ENCODE measurements at regions not wholly inside any gene's neighbourhood (a gene's known extent, or its start where the extent isn't known, plus 50 kb on each side); places are given as distances from the start of the nearest gene placed in this dataset.

DNA sequence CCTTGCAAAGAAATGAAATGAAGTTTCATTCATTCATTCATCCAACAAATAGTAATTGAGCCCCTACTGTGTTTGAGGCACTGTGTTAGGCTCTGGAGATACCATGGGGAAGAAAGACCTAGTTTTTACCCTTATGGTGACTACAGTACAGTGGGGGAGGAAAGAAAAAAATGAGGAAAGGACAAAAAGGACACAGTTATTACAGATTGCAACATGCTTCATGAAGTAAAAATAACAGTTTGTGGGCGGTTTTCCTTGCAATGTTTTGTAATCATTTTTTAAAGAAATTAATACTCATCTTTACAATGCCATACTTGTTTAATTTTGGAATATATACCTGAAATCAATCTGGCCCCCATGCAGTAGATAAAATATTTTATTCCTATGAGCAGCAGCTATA is 120.3 kb downstream of the TM2D1 start:
- no peak for DNase-seq (ENCODE audit: low spot score)
- peaks cover 10% of the 10 kb centered on the region for H3K4me1 Mint-ChIP-seq
- TF ChIP-seq, protein P1, sequence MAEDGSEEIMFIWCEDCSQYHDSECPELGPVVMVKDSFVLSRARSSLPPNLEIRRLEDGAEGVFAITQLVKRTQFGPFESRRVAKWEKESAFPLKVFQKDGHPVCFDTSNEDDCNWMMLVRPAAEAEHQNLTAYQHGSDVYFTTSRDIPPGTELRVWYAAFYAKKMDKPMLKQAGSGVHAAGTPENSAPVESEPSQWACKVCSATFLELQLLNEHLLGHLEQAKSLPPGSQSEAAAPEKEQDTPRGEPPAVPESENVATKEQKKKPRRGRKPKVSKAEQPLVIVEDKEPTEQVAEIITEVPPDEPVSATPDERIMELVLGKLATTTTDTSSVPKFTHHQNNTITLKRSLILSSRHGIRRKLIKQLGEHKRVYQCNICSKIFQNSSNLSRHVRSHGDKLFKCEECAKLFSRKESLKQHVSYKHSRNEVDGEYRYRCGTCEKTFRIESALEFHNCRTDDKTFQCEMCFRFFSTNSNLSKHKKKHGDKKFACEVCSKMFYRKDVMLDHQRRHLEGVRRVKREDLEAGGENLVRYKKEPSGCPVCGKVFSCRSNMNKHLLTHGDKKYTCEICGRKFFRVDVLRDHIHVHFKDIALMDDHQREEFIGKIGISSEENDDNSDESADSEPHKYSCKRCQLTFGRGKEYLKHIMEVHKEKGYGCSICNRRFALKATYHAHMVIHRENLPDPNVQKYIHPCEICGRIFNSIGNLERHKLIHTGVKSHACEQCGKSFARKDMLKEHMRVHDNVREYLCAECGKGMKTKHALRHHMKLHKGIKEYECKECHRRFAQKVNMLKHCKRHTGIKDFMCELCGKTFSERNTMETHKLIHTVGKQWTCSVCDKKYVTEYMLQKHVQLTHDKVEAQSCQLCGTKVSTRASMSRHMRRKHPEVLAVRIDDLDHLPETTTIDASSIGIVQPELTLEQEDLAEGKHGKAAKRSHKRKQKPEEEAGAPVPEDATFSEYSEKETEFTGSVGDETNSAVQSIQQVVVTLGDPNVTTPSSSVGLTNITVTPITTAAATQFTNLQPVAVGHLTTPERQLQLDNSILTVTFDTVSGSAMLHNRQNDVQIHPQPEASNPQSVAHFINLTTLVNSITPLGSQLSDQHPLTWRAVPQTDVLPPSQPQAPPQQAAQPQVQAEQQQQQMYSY (CRISPR knock-in tag; IDR thresholded peaks at IDR 0.05): no peak
- TF ChIP-seq JAZF1 (CRISPR knock-in tag; IDR thresholded peaks at IDR 0.05): no peak
- TF ChIP-seq ZNF263 (CRISPR knock-in tag; IDR thresholded peaks at IDR 0.05; ENCODE audit: low read depth): no peak
- TF ChIP-seq, protein P2, sequence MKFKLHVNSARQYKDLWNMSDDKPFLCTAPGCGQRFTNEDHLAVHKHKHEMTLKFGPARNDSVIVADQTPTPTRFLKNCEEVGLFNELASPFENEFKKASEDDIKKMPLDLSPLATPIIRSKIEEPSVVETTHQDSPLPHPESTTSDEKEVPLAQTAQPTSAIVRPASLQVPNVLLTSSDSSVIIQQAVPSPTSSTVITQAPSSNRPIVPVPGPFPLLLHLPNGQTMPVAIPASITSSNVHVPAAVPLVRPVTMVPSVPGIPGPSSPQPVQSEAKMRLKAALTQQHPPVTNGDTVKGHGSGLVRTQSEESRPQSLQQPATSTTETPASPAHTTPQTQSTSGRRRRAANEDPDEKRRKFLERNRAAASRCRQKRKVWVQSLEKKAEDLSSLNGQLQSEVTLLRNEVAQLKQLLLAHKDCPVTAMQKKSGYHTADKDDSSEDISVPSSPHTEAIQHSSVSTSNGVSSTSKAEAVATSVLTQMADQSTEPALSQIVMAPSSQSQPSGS (CRISPR knock-in tag; IDR thresholded peaks at IDR 0.05; ENCODE audit: borderline replicate concordance, low read depth): no peak
- no peak for TF ChIP-seq ZNF317 (CRISPR knock-in tag; IDR thresholded peaks at IDR 0.05; ENCODE audit: borderline replicate concordance, low read depth)
- TF ChIP-seq, protein P3, sequence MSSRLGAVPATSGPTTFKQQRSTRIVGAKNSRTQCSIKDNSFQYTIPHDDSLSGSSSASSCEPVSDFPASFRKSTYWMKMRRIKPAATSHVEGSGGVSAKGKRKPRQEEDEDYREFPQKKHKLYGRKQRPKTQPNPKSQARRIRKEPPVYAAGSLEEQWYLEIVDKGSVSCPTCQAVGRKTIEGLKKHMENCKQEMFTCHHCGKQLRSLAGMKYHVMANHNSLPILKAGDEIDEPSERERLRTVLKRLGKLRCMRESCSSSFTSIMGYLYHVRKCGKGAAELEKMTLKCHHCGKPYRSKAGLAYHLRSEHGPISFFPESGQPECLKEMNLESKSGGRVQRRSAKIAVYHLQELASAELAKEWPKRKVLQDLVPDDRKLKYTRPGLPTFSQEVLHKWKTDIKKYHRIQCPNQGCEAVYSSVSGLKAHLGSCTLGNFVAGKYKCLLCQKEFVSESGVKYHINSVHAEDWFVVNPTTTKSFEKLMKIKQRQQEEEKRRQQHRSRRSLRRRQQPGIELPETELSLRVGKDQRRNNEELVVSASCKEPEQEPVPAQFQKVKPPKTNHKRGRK (CRISPR knock-in tag; IDR thresholded peaks at IDR 0.05; ENCODE audit: borderline replicate concordance): no peak
- no peak for TF ChIP-seq TEAD1 (CRISPR knock-in tag; IDR thresholded peaks at IDR 0.05)
- TF ChIP-seq, protein P4, sequence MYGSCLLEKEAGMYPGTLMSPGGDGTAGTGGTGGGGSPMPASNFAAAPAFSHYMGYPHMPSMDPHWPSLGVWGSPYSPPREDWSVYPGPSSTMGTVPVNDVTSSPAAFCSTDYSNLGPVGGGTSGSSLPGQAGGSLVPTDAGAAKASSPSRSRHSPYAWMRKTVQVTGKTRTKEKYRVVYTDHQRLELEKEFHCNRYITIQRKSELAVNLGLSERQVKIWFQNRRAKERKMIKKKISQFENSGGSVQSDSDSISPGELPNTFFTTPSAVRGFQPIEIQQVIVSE (CRISPR knock-in tag; IDR thresholded peaks at IDR 0.05; ENCODE audit: borderline replicate concordance): no peak
- no peak for ATAC-seq
- no peaks in the 10 kb centered on the region for H3K9me3 Mint-ChIP-seq
- H3K27ac Mint-ChIP-seq: no peak overlapping the region
- no peaks in the 10 kb centered on the region for H3K27me3 Mint-ChIP-seq (ENCODE audit: low read depth)
- CTCF ChIA-PET: no interaction called here
- H3K36me3 Mint-ChIP-seq: no peaks in the 10 kb centered on the region
- H3K4me3 Mint-ChIP-seq: no peak overlapping the region
- POLR2A ChIA-PET: interaction anchor here (0.6 kb wide), 1 partner anchor 53 kb away, joined by 7 read pairs; no protein-coding TSS in a partner anchor

DNA sequence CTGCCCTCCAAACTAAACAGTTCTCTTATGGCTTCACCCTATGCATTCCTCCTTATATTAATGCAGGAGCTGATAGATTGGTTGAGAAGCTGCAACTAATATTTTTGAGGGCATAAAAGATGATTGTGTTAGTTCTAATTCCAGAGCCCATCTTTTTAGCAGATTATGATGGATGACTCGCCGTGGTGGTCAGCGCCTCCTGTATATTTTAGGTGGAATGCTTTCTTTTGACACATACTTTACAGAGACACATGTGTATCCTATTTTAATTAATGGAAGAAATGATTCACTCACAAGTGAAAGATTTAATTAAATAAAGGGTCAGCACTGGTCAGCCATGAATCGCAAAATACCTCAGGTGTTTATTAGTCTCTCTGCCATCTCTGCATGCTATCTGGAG is 120.7 kb downstream of the TM2D1 start:
- ATAC-seq: no peak
- TF ChIP-seq JAZF1 (CRISPR knock-in tag; IDR thresholded peaks at IDR 0.05): no peak
- TF ChIP-seq FOXK1 (CRISPR knock-in tag; IDR thresholded peaks at IDR 0.05): no peak
- TF ChIP-seq, protein P5, sequence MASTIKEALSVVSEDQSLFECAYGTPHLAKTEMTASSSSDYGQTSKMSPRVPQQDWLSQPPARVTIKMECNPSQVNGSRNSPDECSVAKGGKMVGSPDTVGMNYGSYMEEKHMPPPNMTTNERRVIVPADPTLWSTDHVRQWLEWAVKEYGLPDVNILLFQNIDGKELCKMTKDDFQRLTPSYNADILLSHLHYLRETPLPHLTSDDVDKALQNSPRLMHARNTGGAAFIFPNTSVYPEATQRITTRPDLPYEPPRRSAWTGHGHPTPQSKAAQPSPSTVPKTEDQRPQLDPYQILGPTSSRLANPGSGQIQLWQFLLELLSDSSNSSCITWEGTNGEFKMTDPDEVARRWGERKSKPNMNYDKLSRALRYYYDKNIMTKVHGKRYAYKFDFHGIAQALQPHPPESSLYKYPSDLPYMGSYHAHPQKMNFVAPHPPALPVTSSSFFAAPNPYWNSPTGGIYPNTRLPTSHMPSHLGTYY (CRISPR knock-in tag; IDR thresholded peaks at IDR 0.05): no peak
- TF ChIP-seq, protein P6, sequence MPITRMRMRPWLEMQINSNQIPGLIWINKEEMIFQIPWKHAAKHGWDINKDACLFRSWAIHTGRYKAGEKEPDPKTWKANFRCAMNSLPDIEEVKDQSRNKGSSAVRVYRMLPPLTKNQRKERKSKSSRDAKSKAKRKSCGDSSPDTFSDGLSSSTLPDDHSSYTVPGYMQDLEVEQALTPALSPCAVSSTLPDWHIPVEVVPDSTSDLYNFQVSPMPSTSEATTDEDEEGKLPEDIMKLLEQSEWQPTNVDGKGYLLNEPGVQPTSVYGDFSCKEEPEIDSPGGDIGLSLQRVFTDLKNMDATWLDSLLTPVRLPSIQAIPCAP (CRISPR knock-in tag; IDR thresholded peaks at IDR 0.05): no peak
- TF ChIP-seq, protein P3 (CRISPR knock-in tag; IDR thresholded peaks at IDR 0.05; ENCODE audit: borderline replicate concordance): no peak
- TF ChIP-seq, protein P7, sequence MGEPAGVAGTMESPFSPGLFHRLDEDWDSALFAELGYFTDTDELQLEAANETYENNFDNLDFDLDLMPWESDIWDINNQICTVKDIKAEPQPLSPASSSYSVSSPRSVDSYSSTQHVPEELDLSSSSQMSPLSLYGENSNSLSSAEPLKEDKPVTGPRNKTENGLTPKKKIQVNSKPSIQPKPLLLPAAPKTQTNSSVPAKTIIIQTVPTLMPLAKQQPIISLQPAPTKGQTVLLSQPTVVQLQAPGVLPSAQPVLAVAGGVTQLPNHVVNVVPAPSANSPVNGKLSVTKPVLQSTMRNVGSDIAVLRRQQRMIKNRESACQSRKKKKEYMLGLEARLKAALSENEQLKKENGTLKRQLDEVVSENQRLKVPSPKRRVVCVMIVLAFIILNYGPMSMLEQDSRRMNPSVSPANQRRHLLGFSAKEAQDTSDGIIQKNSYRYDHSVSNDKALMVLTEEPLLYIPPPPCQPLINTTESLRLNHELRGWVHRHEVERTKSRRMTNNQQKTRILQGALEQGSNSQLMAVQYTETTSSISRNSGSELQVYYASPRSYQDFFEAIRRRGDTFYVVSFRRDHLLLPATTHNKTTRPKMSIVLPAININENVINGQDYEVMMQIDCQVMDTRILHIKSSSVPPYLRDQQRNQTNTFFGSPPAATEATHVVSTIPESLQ (CRISPR knock-in tag; IDR thresholded peaks at IDR 0.05): no peak
- TF ChIP-seq, protein P8, sequence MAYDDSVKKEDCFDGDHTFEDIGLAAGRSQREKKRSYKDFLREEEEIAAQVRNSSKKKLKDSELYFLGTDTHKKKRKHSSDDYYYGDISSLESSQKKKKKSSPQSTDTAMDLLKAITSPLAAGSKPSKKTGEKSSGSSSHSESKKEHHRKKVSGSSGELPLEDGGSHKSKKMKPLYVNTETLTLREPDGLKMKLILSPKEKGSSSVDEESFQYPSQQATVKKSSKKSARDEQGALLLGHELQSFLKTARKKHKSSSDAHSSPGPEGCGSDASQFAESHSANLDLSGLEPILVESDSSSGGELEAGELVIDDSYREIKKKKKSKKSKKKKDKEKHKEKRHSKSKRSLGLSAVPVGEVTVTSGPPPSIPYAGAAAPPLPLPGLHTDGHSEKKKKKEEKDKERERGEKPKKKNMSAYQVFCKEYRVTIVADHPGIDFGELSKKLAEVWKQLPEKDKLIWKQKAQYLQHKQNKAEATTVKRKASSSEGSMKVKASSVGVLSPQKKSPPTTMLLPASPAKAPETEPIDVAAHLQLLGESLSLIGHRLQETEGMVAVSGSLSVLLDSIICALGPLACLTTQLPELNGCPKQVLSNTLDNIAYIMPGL (CRISPR knock-in tag; IDR thresholded peaks at IDR 0.05): no peak
- TF ChIP-seq ETV6 (CRISPR knock-in tag; IDR thresholded peaks at IDR 0.05): no peak
- TF ChIP-seq ZNF396 (CRISPR knock-in tag; IDR thresholded peaks at IDR 0.05; ENCODE audit: borderline replicate concordance): no peak
- TF ChIP-seq ESRRA (CRISPR knock-in tag; IDR thresholded peaks at IDR 0.05; ENCODE audit: borderline replicate concordance): no peak
- no peak for TF ChIP-seq ZNF232 (CRISPR knock-in tag; IDR thresholded peaks at IDR 0.05)
- TF ChIP-seq PRRX2 (CRISPR knock-in tag; IDR thresholded peaks at IDR 0.05): no peak
- TF ChIP-seq JUN (CRISPR knock-in tag; IDR thresholded peaks at IDR 0.05): no peak
- TF ChIP-seq ZNF263 (CRISPR knock-in tag; IDR thresholded peaks at IDR 0.05; ENCODE audit: low read depth): no peak

More for the DNA sequence above, 120.7 kb downstream of the TM2D1 start:
- no peak overlapping the region for H3K4me3 Mint-ChIP-seq
- no peaks in the 10 kb centered on the region for H3K36me3 Mint-ChIP-seq
- no peak for DNase-seq (ENCODE audit: low spot score)
- ChIA-PET CTCF (no interaction called here), POLR2A (interaction anchor here (0.6 kb wide), 1 partner anchor 53 kb away, joined by 7 read pairs; no protein-coding TSS in a partner anchor)
- H3K4me1 Mint-ChIP-seq: peaks cover 10% of the 10 kb centered on the region
- no peaks in the 10 kb centered on the region for H3K9me3 Mint-ChIP-seq
- no peak overlapping the region for H3K27ac Mint-ChIP-seq
- no peaks in the 10 kb centered on the region for H3K27me3 Mint-ChIP-seq (ENCODE audit: low read depth)
